Stimulated activated CD4-positive, alpha-beta T cell treated with anti-CD3 and anti-CD28 coated beads, Interleukin-15, amount 100 ng/mL, for 48 hours (primary cell): ENCODE measurements at regions not wholly inside any gene's neighbourhood (a gene's known extent, or its start where the extent isn't known, plus 50 kb on each side); places are given as distances from the start of the nearest gene placed in this dataset.

Source experiments
- DNase-seq, 2 donors: peaks; one replicate each; pipeline ENCODE4 v3.0.0-alpha.2; 2020; ENCODE audit warnings: low read depth in 2 of 2

DNA sequence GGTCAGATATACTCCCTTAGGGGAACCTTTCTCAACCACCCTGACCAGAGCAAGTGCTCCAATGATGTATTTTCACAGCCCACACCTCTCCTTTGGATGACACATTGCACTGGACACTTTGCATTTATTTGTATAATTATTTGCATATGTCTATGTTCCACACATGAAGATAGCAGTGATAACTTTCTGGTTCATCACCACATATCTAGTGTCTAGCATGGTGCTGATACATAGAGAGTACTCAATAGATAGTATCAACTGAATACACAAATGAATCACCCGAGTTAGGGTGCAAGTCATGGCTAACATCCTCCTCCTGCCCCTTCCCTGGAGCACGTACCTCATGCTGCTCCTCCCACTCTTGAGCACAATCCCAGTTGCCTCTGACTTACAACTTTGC is 617.6 kb downstream of the EBF1 start:
- DNase-seq, result no peak

DNA sequence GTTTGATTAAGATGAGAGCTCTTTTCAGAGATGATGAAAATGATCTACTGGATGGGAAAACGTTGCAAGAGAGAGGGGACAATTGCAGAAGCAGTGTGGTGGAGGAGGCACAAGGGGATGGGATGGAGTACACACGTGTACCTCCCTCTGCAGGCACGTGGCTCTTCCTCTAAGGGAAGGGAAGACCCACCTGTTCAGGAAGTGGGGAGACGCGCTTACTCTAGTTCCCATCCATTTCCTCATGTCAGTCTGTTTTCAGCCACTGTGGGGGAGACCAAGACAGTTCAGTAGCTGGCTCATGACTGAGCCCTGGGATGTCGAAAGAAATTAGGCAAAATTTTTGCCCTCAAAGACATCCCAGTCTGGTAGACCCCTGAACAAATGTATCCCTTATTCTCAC is 619.2 kb upstream of the CLINT1 start:
- DNase-seq, result no peak

DNA sequence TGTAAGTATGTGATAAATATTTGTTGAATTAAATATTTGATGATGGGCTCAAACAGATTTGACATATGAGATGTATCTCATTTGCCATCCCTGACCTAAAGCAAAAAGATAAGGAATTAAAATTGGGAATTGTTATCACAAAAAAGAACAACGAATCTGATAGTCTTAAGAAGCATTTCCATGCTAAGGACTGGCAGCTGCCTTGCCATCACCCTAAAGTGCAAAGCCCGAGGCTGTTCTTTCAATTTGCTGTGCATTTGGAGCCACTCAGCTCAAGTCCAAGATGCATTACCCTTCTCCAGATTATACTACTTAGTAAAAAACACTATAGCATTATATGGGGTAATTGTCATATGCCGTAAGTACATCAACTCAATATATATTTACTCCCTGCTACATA is 618.3 kb upstream of the CLINT1 start:
- no peak for DNase-seq

DNA sequence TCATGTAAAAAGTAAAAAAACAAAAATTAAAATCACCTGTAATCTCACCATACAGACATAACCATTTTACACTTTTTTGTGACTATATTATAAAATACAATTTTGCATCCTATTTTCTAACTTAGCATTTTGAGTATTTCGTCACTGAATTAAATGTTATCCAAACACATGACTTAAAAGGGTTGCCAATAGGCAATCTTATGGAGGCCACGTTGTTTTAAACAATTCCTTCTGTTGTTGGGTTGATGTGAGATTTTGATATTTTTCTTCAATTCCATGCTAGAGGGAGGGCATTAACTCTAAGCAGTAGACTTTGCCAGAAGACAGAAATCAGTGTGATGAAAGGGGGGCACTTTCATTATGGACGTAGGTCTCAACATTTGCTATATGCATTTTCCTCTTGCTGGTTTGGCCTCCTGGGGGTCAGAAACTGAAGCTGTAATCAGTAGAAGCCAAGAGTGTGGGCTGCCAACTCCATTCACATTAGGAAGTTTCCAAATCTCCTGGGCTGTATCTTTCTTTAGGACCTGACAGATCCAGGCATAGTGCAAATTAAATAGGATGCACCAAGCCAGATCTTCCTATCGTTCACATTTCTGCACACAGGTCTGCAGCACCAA is 614.2 kb upstream of the CLINT1 start:
- DNase-seq, result no peak

DNA sequence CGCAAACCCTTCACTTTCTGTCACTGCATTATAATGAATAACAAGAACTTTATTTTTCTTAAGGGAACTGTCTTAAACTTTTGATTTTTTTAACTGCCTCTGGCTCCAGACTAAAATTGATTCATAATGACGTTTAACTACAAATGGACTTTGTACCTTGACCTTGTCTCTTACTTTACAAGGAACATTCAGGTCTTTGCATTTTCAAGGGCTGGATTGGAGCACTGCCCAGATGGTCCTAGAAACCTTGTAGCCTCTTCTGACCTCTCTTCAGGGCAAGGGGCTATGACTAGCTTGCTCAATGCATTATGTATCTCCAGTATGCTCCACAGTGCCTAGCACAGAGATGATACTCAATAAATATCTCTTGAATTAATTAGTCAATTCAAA is 612.6 kb upstream of the CLINT1 start:
- DNase-seq, result no peak

DNA sequence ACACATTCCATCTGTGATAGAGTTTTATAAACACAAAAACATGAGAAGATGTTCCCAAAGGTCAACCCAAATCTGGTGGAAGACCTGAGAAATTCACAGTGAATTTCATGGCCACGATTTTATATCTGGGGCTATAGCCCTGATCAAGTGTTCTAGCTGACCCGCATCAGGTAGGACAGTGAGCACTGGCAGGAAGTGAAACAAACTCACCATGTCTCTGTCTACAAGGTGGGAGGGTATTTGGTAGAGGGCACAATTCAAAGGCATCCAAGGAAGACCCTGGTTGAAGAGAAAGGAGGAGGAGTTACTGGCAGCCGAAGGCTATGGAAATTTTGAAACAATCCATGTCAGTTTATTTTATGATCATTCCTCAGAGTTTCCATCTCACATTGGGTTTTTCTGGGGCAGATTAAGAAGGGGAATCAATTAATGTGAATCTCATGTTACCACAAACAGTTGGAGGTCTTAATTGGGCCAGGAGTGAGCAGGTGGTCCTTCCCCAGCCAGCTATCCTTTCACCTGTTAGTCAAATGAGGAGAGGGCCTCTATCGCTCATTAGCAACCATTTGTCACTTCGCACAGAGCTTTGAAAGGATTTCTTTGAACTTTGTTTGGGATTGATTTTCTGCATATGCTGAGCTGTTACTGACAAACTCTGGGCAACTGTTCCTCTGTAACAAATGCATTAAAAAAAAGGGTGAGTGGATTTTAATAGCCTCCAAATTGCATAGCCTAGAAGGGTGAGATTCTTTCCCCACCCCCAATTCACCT is 612.0 kb upstream of the CLINT1 start:
- no peak for DNase-seq

DNA sequence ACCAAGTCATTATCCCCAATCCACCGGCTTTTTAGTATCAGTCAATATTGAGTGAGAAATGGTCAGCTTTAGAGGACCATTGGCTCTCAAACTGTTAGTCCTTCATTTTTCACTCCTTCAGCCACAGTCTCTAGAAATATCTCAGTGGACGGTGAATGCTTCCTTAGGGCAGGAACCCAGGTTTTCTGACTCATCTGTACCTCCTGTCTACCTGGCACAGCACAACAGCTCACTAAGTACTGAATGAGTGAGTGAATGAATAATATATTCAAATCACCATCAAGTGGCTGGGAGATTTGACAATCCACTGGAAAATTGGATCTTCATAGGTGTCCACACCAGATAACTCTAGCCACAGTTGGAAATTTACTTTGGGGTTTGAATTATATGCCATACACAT is 609.5 kb upstream of the CLINT1 start:
- DNase-seq, result no peak

DNA sequence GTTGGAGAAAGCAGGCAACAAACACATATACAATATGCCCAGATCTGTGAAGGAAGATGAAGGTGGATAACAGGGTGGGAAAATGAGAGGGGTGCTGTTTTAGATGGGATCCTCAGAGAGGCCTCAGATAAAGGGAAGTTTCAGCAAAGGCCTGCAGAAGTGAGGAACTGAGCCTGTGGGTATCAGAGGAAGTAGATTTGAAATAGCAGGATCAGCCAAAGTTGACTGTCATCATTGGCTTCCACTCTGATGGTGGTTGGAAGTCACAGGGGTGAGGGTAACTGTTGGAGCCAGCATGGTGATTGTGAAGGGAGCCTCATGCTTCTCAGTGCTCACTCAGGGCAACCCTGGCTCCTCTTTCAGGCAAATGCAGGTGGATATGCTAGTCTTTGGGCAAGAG is 607.2 kb upstream of the CLINT1 start:
- no peak for DNase-seq

DNA sequence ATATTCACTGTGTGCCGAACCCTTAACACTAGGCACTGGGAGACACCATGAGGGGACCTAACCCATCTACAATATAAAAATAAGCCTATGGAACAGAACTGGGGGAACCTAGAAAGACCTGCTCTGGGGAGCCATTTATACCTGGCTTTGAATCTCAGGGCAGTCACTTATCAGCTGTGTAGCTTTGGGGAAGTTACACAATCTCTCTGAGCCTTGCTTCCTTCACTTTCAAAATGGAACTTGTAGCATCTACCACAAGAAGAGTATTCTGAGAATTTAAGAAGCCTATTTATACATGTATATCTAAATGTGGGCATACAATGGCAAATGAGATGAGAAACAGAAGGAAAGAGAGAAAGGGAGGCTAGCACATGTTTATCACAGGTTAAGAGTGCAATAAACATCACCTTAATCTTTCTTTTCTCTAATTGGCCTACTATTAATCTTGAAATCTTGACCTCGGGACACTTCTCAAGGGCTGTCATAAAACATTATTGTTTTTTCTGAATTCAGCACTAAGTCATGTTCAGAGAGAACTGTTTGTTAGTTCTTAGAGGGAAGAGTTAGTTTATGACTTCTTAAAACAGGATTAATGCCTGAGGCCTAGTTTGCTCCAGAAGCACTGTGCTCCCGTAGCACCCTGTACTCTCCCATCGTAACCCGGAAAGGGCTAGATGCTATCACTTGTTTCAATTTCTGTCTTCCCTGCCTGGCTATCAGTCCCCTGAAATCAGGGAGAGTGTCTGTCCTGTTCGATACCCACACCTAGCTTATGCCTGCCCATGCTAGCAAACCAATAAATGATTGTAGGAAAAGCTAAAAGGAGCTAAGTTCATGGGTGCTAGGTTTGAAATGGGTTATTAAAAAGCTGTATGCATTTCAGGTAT is 606.4 kb upstream of the CLINT1 start:
- DNase-seq, result no peak

DNA sequence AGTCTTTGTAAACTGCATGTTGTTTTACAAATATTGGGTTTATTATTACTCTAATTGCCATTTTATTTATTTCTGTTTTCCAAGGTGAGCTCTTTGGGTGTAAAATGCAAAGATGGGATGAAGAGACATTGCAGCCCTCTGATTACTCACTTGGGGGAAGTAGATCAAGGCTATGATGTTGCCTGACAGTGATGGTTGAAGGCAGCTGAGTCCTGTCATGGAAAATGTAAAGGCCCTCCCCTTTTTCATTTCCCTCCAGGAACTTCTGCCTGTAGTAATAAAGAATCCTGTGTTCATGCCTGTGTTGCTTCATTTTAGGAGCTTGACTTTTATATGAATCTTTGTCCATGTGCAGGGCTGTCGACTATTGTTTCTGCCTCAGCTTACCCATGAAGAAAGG is 605.4 kb upstream of the CLINT1 start:
- no peak for DNase-seq

DNA sequence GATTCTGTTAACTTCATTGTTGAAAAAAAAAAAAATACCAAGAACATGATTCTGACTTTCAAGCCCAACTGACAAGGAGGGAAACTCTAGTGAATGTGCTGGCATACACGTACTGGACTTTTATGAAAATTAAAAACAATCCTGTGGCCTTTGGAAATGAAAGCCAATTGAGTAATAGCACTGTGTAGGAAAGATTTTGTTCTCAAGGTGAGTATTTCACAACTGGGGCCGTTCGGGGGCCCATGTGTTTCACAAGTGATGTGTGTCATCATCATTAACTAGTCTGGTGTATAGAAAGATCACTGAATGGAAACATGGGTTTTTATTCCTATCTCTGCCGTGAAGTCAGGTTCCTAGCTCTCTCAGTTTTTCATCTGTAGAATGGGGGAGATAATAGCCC is 605.0 kb upstream of the CLINT1 start:
- DNase-seq, result peak in 1 of 2 donors; percentile 2

DNA sequence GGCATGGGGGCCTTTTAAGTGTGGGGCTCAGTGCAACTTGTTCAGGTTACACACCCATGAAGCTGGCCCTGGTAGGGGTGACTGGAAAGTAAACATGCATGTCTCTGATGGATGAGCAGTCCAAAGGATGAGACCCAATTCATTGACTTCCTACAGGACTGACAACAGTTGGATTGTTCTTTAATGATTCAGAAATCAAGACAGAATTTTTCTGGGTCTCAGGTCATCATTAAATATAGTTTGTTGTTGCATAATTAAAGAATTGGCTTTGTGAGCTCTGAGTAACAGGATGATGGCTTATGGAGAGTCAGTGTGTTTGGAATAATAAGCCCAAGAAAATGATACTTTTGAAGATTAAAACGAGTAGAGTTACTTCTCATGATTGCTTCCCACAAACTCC is 604.2 kb upstream of the CLINT1 start:
- DNase-seq, result no peak

DNA sequence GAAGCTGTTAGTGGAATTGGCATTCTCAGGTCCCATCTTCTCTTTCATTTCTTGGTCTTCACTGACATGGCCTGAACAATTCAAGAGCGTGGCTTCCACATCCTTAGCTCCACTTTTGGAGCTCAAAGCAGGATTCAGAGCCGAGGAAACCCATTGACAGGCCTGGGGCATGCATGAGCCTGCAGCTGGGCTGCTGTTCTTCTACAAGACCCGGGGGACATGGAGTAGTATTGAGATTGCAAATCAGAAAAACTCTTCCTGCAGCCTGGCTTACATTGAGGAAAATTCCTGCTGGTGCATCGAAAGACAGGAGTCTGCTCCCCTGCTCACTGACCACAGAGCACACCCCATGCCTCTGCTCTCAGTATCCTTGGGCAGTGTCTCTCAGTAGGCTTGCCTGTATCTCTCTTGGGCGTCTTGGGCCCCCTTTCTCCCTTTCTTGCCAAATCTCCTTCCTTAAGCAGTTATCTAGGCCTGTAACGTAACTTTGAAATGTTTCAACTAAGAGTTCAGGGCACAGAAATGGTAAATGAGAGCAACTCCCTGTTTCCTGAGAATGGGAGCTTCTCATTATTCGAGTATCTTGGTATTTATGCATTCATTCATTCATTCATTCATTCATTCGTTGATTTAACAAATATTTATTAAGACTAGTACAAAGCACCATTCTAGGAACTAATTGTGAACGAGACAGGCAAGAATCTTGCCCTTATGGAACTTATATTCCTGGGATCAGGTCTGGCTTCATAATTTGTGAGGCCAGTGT is 603.6 kb upstream of the CLINT1 start:
- no peak for DNase-seq

DNA sequence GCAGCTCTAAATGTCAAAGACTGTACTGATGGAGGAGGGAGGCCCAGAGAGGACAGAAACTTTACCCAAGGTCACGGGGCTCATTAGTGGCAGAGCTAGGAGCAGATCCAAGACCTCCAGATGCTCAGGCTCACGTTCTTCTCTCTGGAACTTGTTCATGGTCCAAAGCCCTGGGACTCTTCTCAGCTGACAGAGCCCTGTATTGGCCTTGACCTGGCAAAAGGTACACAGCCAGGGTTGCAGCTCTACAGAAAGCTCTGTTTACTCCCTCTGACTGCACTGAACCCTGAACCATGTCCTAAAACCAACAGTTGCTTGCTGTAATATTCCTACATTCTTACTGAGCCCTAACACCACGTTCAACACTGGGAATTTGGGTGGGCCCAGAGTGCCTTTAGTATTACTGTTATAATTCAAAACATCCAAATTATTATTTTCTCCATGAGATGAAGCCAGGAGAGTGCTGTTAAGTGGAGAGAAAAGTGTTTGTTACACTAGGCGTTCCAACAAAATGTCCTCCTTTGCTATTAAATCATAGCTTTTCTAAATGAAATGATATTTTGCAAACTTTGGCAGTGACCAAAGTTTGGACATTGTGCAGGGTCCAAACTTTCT is 602.4 kb upstream of the CLINT1 start:
- no peak for DNase-seq

DNA sequence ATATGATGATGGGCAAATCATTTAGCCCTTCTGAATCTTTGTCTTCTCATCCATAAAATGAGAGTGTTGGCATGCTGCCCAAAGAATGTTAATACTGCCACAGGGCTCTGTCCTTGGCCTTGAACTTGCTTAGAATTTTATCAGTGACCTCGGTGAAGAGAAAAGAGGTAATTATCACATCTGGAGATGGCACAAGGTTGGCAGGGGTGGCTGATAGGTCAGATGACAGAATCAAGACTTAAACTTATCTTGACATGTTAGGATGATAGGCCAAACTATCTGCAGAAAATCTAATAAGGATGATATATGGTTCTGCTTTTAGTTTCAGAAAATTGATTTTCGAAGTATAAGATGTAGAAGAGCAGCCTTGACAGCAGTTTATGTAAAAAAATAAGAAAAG is 599.1 kb upstream of the CLINT1 start:
- DNase-seq, result no peak

DNA sequence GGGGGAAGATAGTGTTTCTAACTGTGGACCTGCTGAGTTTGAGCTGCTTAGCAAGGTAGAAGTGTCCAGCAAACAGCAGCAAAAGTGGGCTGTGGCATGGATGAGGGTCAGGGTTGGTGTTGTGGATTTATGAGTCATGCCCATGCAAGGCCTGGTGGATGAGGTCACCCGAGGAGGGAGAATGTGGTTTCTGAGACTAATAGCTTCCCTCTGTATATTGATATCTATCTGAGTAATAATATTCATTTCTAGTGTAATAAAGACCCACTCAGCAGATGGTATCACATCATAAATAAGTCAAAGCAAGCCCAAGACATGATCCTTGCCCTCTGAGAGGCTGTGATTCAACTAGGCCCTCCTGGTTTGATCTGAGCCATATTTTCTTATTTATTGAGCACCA is 597.8 kb upstream of the CLINT1 start:
- DNase-seq, result no peak

DNA sequence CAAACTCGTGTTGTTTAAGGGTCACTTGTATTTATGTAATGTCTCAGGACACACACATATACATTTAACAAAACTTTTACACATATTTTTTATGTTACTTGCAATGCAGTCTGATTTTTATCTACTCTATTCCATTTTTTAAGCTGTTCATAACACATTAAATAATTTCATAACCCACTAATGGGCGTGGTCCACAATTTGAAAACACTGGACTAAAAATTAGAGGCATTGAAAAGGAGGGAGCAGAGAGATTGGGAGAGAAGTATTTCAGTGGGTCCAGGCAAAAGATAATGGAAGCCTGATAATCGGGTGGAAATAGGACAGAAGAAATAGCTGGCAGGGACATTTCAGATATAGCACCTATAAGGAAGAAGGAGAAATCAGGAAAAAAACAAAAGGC is 597.3 kb upstream of the CLINT1 start:
- no peak for DNase-seq

DNA sequence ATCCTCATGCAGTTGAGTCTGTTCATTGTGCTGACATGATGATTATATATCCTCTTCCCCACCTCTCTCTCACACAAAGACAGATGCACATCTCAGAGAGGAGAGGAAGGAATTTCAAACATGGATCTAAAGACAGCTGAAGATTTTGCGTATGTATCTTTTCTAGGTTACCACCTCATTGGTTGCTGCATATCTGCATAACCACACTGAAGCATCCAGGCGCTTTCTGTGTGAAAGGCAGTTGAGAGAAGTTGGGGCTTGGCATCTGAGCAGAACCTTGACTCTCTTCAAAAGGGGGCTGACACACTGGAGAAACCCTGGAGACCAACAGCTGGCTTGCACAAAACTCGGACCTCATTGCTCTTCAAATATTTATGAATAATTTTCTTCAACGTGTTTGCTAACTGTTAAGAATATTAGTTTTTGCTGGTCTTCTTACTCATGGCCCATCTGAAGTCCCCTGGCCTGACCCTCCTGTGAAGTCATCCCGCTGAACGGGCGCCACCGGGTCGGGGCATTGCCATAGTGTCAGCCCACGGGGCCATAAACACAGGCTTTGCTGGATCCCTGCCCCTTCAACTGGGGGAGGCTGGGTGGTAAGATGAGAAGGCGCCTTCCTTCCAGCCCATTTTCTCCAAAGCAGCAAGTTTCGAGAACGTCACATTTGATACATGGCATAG is 593.2 kb upstream of the CLINT1 start:
- DNase-seq, result no peak

DNA sequence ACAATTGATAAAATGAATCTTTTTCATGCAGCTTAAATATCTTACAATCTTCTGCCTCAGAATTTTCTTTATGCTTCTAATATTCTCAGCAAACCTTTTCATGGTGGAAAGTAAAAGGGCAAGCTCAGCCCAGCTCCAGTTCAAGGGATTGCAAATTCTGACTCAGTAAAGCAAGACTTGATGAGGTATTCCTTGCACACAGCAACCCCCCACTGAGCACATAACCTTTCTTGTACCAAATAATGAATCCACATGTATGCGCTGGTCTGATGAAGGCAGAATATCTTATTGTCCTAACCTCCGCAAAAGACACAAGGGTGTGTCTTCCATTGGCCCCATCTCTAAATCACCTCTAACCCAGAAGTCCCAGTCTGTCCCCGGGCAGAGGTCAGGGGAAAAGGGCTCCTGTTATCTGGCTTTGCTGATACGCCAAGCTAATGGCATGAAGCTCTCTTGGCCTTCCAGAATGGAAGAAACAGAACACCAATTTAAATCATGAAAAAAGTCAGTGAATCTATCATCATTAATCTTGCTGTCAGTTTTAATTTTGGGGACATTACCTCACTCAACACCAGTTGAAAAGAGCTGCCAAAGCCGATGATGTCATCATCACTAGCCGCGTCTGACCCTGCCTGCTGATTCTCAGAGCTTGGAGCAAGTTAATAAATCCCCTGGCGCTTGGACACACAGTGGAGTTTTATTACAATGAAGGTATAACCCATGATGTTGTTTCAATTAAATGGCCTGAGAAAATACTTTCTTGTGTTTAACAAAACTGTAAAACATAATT is 592.5 kb upstream of the CLINT1 start:
- DNase-seq, result no peak

DNA sequence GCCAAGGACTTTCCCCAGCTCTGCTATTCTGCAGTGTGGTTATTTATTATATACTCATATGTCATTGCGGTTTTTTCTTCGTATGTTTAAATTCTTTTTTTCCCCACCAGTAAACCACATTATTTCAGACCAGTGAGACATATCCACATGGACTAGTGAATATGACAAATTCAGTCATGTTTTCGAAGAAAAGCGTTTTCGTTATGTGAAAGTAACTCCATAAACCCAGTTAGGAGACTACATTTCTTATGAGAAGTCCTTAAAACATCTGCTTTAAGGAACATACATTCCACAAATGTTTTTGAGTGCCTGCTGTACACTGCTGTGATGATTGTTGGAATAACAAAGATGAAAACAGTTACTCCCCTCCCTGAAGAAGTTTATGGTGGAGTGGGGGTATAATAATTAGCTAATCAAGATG is 591.8 kb upstream of the CLINT1 start:
- no peak for DNase-seq
